ENCODE measurements at regions not wholly inside any gene's neighbourhood (a gene's known extent, or its start where the extent isn't known, plus 50 kb on each side); places are given as distances from the start of the nearest gene placed in this dataset.

- CTCF ChIA-PET (ENCODE audit: unreplicated experiment) = no interaction called here
- Histone ChIP-seq H3K4me3 (ENCODE audit: low read depth, low read length, poor library complexity, severe bottlenecking) (no peak overlapping the region), H3K9me2 (ENCODE audit: insufficient read depth, low read length) (no peaks in the 10 kb centered on the region), H3K4me2 (ENCODE audit: low read length) (no peak overlapping the region), H4K20me1 (ENCODE audit: insufficient read depth, low read length) (no peaks in the 10 kb centered on the region), H3K4me1 (ENCODE audit: insufficient read depth, low read length, poor library complexity, severe bottlenecking) (no peaks in the 10 kb centered on the region), H3K79me2 (ENCODE audit: insufficient read depth, low read depth, low read length) (no peaks in the 10 kb centered on the region), H2AFZ (ENCODE audit: low read length) (no peak overlapping the region), H3K27ac (ENCODE audit: low read depth, low read length, poor library complexity, severe bottlenecking) (no peak overlapping the region), H3K36me3 (ENCODE audit: insufficient read depth, low read length) (no peaks in the 10 kb centered on the region), H3K9me3 (ENCODE audit: low read length) (no peaks in the 10 kb centered on the region)
- no peak for DNase-seq (ENCODE audit: low spot score)
- BruUV-seq (replicated peaks) = no TSS peak
- POLR2A ChIA-PET = interaction anchor here (0.7 to 1.9 kb wide), 3 partner anchors 9 to 14 kb away, joined by 3 to 4 read pairs (median 3); no protein-coding TSS in a partner anchor
- TF ChIP-seq EZH2phosphoT487 (IDR thresholded peaks at IDR 0.05; ENCODE audit: borderline replicate concordance, low read depth, low read length) (no peak), CTCF (conservative IDR thresholded peaks at IDR 0.05; ENCODE audit: low read length) (no peak)
- intact Hi-C loops (cut with micrococcal nuclease; ENCODE audit: unreplicated experiment) = no loop called here
Measured at GRCh38 chr16:51453251-51453650, 302.2 kb upstream of the SALL1 start.

- TF ChIP-seq EZH2phosphoT487 (IDR thresholded peaks at IDR 0.05; ENCODE audit: borderline replicate concordance, low read depth, low read length) (no peak), CTCF (conservative IDR thresholded peaks at IDR 0.05; ENCODE audit: low read length) (no peak)
- Histone ChIP-seq H3K4me2 (ENCODE audit: low read length) (no peak overlapping the region), H3K36me3 (ENCODE audit: insufficient read depth, low read length) (no peaks in the 10 kb centered on the region), H3K79me2 (ENCODE audit: insufficient read depth, low read depth, low read length) (no peaks in the 10 kb centered on the region), H3K27ac (ENCODE audit: low read depth, low read length, poor library complexity, severe bottlenecking) (no peak overlapping the region), H3K9me2 (ENCODE audit: insufficient read depth, low read length) (no peaks in the 10 kb centered on the region), H3K9me3 (ENCODE audit: low read length) (no peaks in the 10 kb centered on the region), H4K20me1 (ENCODE audit: insufficient read depth, low read length) (no peaks in the 10 kb centered on the region), H3K4me1 (ENCODE audit: insufficient read depth, low read length, poor library complexity, severe bottlenecking) (no peaks in the 10 kb centered on the region), H2AFZ (ENCODE audit: low read length) (no peak overlapping the region), H3K4me3 (ENCODE audit: low read depth, low read length, poor library complexity, severe bottlenecking) (no peak overlapping the region)
- no TSS peak for BruUV-seq (replicated peaks)
- POLR2A ChIA-PET = no interaction called here
- CTCF ChIA-PET (ENCODE audit: unreplicated experiment) = no interaction called here
- DNase-seq (ENCODE audit: low spot score) = no peak
- intact Hi-C loops (cut with micrococcal nuclease; ENCODE audit: unreplicated experiment) = no loop called here
Measured at GRCh38 chr16:51450909-51451308, 299.8 kb upstream of the SALL1 start.

- H3K9me2 ChIP-seq (ENCODE audit: insufficient read depth, low read length) = no peaks in the 10 kb centered on the region
- ChIA-PET CTCF (ENCODE audit: unreplicated experiment) (no interaction called here), POLR2A (no interaction called here)
- BruUV-seq (replicated peaks) = no TSS peak
- TF ChIP-seq CTCF (conservative IDR thresholded peaks at IDR 0.05; ENCODE audit: low read length) = no peak
- TF ChIP-seq EZH2phosphoT487 (IDR thresholded peaks at IDR 0.05; ENCODE audit: borderline replicate concordance, low read depth, low read length) = no peak
- H3K4me1 ChIP-seq (ENCODE audit: insufficient read depth, low read length, poor library complexity, severe bottlenecking) = no peaks in the 10 kb centered on the region
- no peaks in the 10 kb centered on the region for H4K20me1 ChIP-seq (ENCODE audit: insufficient read depth, low read length)
- H3K4me2 ChIP-seq (ENCODE audit: low read length) = no peak overlapping the region
- no peaks in the 10 kb centered on the region for H3K9me3 ChIP-seq (ENCODE audit: low read length)
- no peak for DNase-seq (ENCODE audit: low spot score)
- no peaks in the 10 kb centered on the region for H3K79me2 ChIP-seq (ENCODE audit: insufficient read depth, low read depth, low read length)
- no peak overlapping the region for H2AFZ ChIP-seq (ENCODE audit: low read length)
- no peaks in the 10 kb centered on the region for H3K36me3 ChIP-seq (ENCODE audit: insufficient read depth, low read length)
- H3K4me3 ChIP-seq (ENCODE audit: low read depth, low read length, poor library complexity, severe bottlenecking) = no peak overlapping the region
- intact Hi-C loops (cut with micrococcal nuclease; ENCODE audit: unreplicated experiment) = no loop called here
- H3K27ac ChIP-seq (ENCODE audit: low read depth, low read length, poor library complexity, severe bottlenecking) = no peak overlapping the region
Measured at GRCh38 chr16:51450376-51450775, 299.3 kb upstream of the SALL1 start.

Data from OCI-LY7 (cell line).